Lower leg skin (tissue), 4 donors: ENCODE measurements at regions not wholly inside any gene's neighbourhood (a gene's known extent, or its start where the extent isn't known, plus 50 kb on each side); places are given as distances from the start of the nearest gene placed in this dataset.

ENCODE experiments used
- DNase-seq, 2 donors: peaks; one replicate each; pipeline ENCODE4 v3.0.0-alpha.2; 2019; ENCODE audit warnings: low spot score in 2 of 2
- H3K4me3 ChIP-seq: fragments of 200-600 bp; sonication (generic); 2 replicates; pipeline ENCODE4 v1.5.1; 2017; ENCODE audit warnings: mild to moderate bottlenecking, low read depth; ENCODE audit not compliant: poor library complexity, severe bottlenecking
- CTCF ChIP-seq, 3 donors: fragments of 450-650 bp; IDR thresholded peaks; one replicate each; pipeline ENCODE4 v1.5.1; 2016; ENCODE audit warnings: antibody characterized with exemption in 3 of 3, mild to moderate bottlenecking in 3 of 3, moderate library complexity in 2 of 3
- POLR2A ChIP-seq, 2 donors: fragments of 450-650 bp; IDR thresholded peaks; one replicate each; pipeline ENCODE4 v1.6.1; 2016 to 2017; ENCODE audit warnings: antibody characterized with exemption in 2 of 2, mild to moderate bottlenecking in 1 of 2, moderate library complexity in 1 of 2
- WGBS, 2 donors: methylation state at CpG; one replicate each; pipeline ENCODE4 v1.1.5; 2018; 5-methylcytosine and 5-hydroxymethylcytosine counted together
- intact Hi-C: fragments of 100-400 bp; cut with DNase I; formaldehyde crosslinking; loops from one replicate; pipeline ENCODE4 v1.15.0; 2023; ENCODE audit warnings: low total_unique reads

- TF ChIP-seq POLR2A (IDR thresholded peaks at IDR 0.05): no peak
- TF ChIP-seq CTCF (IDR thresholded peaks at IDR 0.05): no peak
These were observed 373.1 kb upstream of the DCN start for GRCh38 chr12:91555436-91556415.

GRCh38 chr12:91551927-91552326 lies 369.3 kb upstream of the DCN start:
- WGBS, 2 donors: 82 to 87% methylated on average over 8 of the region's 8 CpGs
- no peak overlapping the region for H3K4me3 ChIP-seq

More at GRCh38 chr12:91555436-91556415, 373.1 kb upstream of the DCN start:
- H3K4me3 ChIP-seq: no peak overlapping the region
- intact Hi-C loops: no loop called here
- DNase-seq: no peak
- 49% methylated on average over 7 of the region's 7 CpGs for WGBS, 2 donors

GRCh38 chr12:91551242-91551641 lies 368.6 kb upstream of the DCN start:
- WGBS, 2 donors: 91 to 93% methylated on average over 1 of the region's 1 CpG
- TF ChIP-seq POLR2A (IDR thresholded peaks at IDR 0.05) (no peak), CTCF (IDR thresholded peaks at IDR 0.05) (no peak)
- H3K4me3 ChIP-seq: no peak overlapping the region
- no peak for DNase-seq
- intact Hi-C loops: no loop called here

More at GRCh38 chr12:91551927-91552326, 369.3 kb upstream of the DCN start:
- peak in 1 of 2 donors; percentile 22 for DNase-seq
- TF ChIP-seq POLR2A (IDR thresholded peaks at IDR 0.05): no peak
- intact Hi-C loops: no loop called here

- intact Hi-C loops: no loop called here
- no peak overlapping the region for H3K4me3 ChIP-seq
- no peak for DNase-seq
- WGBS, 2 donors: 91 to 97% methylated on average over 2 of the region's 2 CpGs
- TF ChIP-seq CTCF (IDR thresholded peaks at IDR 0.05) (no peak), POLR2A (IDR thresholded peaks at IDR 0.05) (no peak)
These were observed 360.0 kb upstream of the DCN start for GRCh38 chr12:91542666-91543065.

- intact Hi-C loops: no loop called here
- no peak overlapping the region for H3K4me3 ChIP-seq
- no peak for DNase-seq
- 66 to 76% methylated on average over 1 of the region's 1 CpG for WGBS, 2 donors
- no peak for TF ChIP-seq CTCF (IDR thresholded peaks at IDR 0.05)
- TF ChIP-seq POLR2A (IDR thresholded peaks at IDR 0.05): no peak
These were observed 359.4 kb upstream of the DCN start for GRCh38 chr12:91542067-91542466.

- no peak for DNase-seq
- no peak overlapping the region for H3K4me3 ChIP-seq
- 83% methylated on average over 4 of the region's 4 CpGs for WGBS, 2 donors
- intact Hi-C loops: no loop called here
- TF ChIP-seq CTCF (IDR thresholded peaks at IDR 0.05) (no peak), POLR2A (IDR thresholded peaks at IDR 0.05) (no peak)
These were observed 355.8 kb upstream of the DCN start for GRCh38 chr12:91538418-91538817.
